A673 (cell line): ENCODE measurements at regions not wholly inside any gene's neighbourhood (a gene's known extent, or its start where the extent isn't known, plus 50 kb on each side); places are given as distances from the start of the nearest gene placed in this dataset.

ENCODE experiments used
- EZH2 ChIP-seq: fragments of 200-600 bp; sonication (generic); IDR thresholded peaks from 2 replicates; pipeline ENCODE4 v1.6.1; 2017; ENCODE audit warnings: borderline replicate concordance, low read depth, mild to moderate bottlenecking, mixed read lengths, antibody characterized with exemption, low read length; ENCODE audit not compliant: poor library complexity, severe bottlenecking
- TF ChIP-seq, protein P1 (sequence below): fragments of 300-800, 200-600 bp; sonication (generic); conservative IDR thresholded peaks from 2 replicates; pipeline ENCODE4 v1.5.1; 2017; ENCODE audit warnings: low read depth, mild to moderate bottlenecking, antibody characterized with exemption, low read length, moderate library complexity, mixed read lengths

DNA sequence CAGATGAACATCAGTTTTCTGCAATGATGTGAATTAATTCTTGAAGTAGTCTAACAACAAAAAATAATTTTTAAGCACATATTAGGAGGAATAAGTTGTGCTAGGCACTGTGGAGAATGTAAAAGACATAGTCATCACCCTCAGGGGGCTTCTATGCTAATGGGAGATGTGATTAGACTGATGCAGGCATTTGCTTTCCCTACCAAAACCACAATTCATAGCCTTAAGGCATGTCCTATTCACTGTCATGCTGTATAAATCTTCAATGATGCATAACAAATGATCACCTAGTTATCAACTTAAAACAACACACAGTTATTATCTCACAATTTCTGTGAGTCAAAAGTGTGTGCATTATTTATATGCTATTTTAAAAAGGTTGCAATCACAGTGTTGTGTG, 422.6 kb downstream of the MAN2A1 start:
- TF ChIP-seq, protein P1, sequence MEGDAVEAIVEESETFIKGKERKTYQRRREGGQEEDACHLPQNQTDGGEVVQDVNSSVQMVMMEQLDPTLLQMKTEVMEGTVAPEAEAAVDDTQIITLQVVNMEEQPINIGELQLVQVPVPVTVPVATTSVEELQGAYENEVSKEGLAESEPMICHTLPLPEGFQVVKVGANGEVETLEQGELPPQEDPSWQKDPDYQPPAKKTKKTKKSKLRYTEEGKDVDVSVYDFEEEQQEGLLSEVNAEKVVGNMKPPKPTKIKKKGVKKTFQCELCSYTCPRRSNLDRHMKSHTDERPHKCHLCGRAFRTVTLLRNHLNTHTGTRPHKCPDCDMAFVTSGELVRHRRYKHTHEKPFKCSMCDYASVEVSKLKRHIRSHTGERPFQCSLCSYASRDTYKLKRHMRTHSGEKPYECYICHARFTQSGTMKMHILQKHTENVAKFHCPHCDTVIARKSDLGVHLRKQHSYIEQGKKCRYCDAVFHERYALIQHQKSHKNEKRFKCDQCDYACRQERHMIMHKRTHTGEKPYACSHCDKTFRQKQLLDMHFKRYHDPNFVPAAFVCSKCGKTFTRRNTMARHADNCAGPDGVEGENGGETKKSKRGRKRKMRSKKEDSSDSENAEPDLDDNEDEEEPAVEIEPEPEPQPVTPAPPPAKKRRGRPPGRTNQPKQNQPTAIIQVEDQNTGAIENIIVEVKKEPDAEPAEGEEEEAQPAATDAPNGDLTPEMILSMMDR: no peak
- no peak for TF ChIP-seq EZH2
